DOHH2 (cell line): ENCODE measurements at regions not wholly inside any gene's neighbourhood (a gene's known extent, or its start where the extent isn't known, plus 50 kb on each side); places are given as distances from the start of the nearest gene placed in this dataset.

Source experiments
- EZH2phosphoT487 ChIP-seq: fragments of 200-600 bp; sonication (generic); IDR thresholded peaks from 2 replicates; pipeline ENCODE4 v1.6.1; 2017; ENCODE audit warnings: borderline replicate concordance, mild to moderate bottlenecking, antibody characterized with exemption, low read length, moderate library complexity, mixed read lengths
- TF ChIP-seq, protein P1 (sequence below): fragments of 200-600 bp; sonication (generic); IDR thresholded peaks from one replicate; pipeline ENCODE4 v1.5.1; 2014; ENCODE audit warnings: antibody characterized with exemption, mild to moderate bottlenecking, low read depth, low read length; ENCODE audit not compliant: poor library complexity, severe bottlenecking

DNA sequence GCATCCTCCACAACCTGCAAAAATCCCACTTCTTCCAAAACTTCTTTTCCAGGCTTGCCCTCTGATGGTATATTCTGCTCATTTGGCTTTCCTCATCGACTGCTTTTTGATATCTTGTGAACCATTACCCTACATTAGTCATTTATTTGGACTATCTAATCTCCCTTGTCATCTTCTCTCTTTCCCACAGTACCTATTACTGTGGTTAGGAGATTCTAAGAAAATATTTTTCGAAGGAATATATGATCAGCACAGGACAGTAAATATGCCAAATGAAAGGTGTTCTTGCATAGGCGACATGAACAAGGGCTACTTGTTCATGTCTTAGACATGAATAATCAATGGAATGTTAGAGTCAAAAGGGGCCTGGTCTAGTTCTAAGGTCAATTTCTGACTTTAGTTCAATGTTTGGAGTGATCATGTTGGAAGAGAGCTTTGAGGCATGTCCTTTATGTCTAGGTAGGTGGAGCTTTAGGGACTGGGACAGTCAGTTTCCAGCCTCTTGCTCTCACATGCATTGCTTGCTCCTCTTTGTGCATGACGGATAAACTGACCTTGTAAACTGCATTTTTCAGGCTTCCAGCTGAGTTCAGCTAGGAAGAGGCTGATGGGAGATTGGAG is 243.4 kb upstream of the RPS23 start:
- TF ChIP-seq, protein P1, sequence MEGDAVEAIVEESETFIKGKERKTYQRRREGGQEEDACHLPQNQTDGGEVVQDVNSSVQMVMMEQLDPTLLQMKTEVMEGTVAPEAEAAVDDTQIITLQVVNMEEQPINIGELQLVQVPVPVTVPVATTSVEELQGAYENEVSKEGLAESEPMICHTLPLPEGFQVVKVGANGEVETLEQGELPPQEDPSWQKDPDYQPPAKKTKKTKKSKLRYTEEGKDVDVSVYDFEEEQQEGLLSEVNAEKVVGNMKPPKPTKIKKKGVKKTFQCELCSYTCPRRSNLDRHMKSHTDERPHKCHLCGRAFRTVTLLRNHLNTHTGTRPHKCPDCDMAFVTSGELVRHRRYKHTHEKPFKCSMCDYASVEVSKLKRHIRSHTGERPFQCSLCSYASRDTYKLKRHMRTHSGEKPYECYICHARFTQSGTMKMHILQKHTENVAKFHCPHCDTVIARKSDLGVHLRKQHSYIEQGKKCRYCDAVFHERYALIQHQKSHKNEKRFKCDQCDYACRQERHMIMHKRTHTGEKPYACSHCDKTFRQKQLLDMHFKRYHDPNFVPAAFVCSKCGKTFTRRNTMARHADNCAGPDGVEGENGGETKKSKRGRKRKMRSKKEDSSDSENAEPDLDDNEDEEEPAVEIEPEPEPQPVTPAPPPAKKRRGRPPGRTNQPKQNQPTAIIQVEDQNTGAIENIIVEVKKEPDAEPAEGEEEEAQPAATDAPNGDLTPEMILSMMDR: no peak
- TF ChIP-seq EZH2phosphoT487: no peak
